SU-DHL-6 (cell line): ENCODE measurements at regions not wholly inside any gene's neighbourhood (a gene's known extent, or its start where the extent isn't known, plus 50 kb on each side); places are given as distances from the start of the nearest gene placed in this dataset.

Source experiments
- H2AFZ ChIP-seq: fragments of 200-600 bp; sonication (generic); 2 replicates; pipeline ENCODE4 v1.6.1; 2014; ENCODE audit warnings: low read depth, mild to moderate bottlenecking, moderate library complexity, mixed read lengths, antibody characterized with exemption, low read length; ENCODE audit not compliant: severe bottlenecking
- H3F3A ChIP-seq: fragments of 200-600 bp; shearing (Covaris generic); 2 replicates; pipeline ENCODE4 v1.6.0; 2016; ENCODE audit warnings: antibody characterized with exemption, mild to moderate bottlenecking; ENCODE audit not compliant: insufficient read depth
- H3K27ac ChIP-seq: fragments of 200-600 bp; sonication (generic); 2 replicates; pipeline ENCODE4 v1.5.1; 2016; ENCODE audit warnings: low read depth, mild to moderate bottlenecking, low read length, moderate library complexity, mixed read lengths
- H3K27me3 ChIP-seq: fragments of 200-600 bp; sonication (generic), shearing (Covaris generic); 2 replicates; pipeline ENCODE4 v1.6.0; 2014; ENCODE audit warnings: mild to moderate bottlenecking, low read length
- H3K36me3 ChIP-seq: fragments of 200-600 bp; sonication (generic); 2 replicates; pipeline ENCODE4 v1.6.1; 2014; ENCODE audit warnings: mild to moderate bottlenecking, low read length, mixed read lengths
- H3K4me2 ChIP-seq: fragments of 300-600, 200-600 bp; shearing (Covaris generic), sonication (generic); 2 replicates; pipeline ENCODE4 v1.6.0; 2014; ENCODE audit warnings: low read length, low read depth, mild to moderate bottlenecking; ENCODE audit not compliant: poor library complexity, severe bottlenecking
- H3K4me3 ChIP-seq: fragments of 200-600 bp; sonication (generic); 2 replicates; pipeline ENCODE4 v1.5.1; 2014; ENCODE audit warnings: antibody characterized with exemption, low read length, mild to moderate bottlenecking, mixed read lengths; ENCODE audit not compliant: insufficient read depth, poor library complexity, severe bottlenecking
- H3K79me2 ChIP-seq: fragments of 200-600 bp; sonication (generic); 2 replicates; pipeline ENCODE4 v1.6.1; 2014; ENCODE audit warnings: mild to moderate bottlenecking, low read length, moderate library complexity; ENCODE audit not compliant: insufficient read depth
- H3K9ac ChIP-seq: fragments of 200-600 bp; sonication (generic); 2 replicates; pipeline ENCODE4 v1.7.0; 2014; ENCODE audit warnings: mild to moderate bottlenecking, low read length
- H3K9me2 ChIP-seq: fragments of 200-600 bp; sonication (generic); replicated peaks from 2 replicates; pipeline ENCODE4 v1.6.1; 2014; ENCODE audit warnings: low read length; ENCODE audit not compliant: insufficient read depth
- H3K9me3 ChIP-seq: fragments of 200-600 bp; sonication (generic); 2 replicates; pipeline ENCODE4 v1.6.1; 2014; ENCODE audit warnings: low read length, mixed read lengths; ENCODE audit not compliant: insufficient read depth
- H4K20me1 ChIP-seq: fragments of 200-600 bp; sonication (generic); 2 replicates; pipeline ENCODE4 v1.6.1; 2014; ENCODE audit warnings: low read depth, mild to moderate bottlenecking, antibody characterized with exemption, low read length, moderate library complexity, mixed read lengths
- CTCF ChIP-seq: fragments of 200-600 bp; sonication (generic); IDR thresholded peaks from one replicate; pipeline ENCODE4 v1.5.1; 2017; ENCODE audit warnings: antibody characterized with exemption, mild to moderate bottlenecking, low read length, moderate library complexity; ENCODE audit not compliant: insufficient read depth, poor library complexity, severe bottlenecking
- EZH2phosphoT487 ChIP-seq: fragments of 200-600 bp; sonication (generic), shearing (Covaris generic); conservative IDR thresholded peaks from 2 replicates; pipeline ENCODE4 v1.6.1; 2018; ENCODE audit warnings: mild to moderate bottlenecking, antibody characterized with exemption, low read length, moderate library complexity, mixed read lengths

DNA sequence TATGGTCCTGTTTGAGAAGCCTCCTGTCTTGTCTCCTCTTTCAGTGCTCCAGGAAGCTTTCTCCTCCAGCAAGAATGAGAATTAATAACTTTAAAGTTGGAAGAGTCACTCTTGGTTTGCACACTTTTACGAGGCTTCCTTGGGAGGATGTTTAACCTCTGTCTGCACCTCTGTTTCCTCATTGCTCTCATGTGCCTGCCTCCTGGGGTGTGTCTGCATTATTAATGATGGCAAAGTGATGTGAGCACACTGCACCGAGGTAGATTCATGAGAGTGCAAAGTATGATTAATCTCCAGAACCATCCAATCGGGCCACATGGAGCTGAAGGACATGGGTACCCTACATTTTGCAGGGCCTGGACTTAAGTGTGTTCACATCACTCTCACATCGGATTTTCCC, 73.5 kb upstream of the TENM4 start:
- Histone ChIP-seq H3K9ac (no peak overlapping the region), H4K20me1 (no peaks in the 10 kb centered on the region), H3K4me2 (no peak overlapping the region), H3K9me2 (no peaks in the 10 kb centered on the region), H3K36me3 (no peaks in the 10 kb centered on the region), H3K27ac (no peak overlapping the region), H3K4me3 (no peak overlapping the region), H3K79me2 (no peaks in the 10 kb centered on the region), H3F3A (no peaks in the 10 kb centered on the region), H2AFZ (no peak overlapping the region), H3K27me3 (no peaks in the 10 kb centered on the region), H3K9me3 (no peaks in the 10 kb centered on the region)
- TF ChIP-seq EZH2phosphoT487 = no peak
- no peak for TF ChIP-seq CTCF

GRCh38 chr11:79512706-79513469, 72.1 kb upstream of the TENM4 start:
- Histone ChIP-seq H3F3A (no peaks in the 10 kb centered on the region), H3K9me3 (no peaks in the 10 kb centered on the region), H3K79me2 (no peaks in the 10 kb centered on the region), H3K27ac (no peak overlapping the region), H3K9me2 (no peaks in the 10 kb centered on the region), H3K9ac (no peak overlapping the region), H2AFZ (no peak overlapping the region), H3K27me3 (no peaks in the 10 kb centered on the region), H3K4me3 (no peak overlapping the region), H3K36me3 (no peaks in the 10 kb centered on the region), H4K20me1 (no peaks in the 10 kb centered on the region), H3K4me2 (no peak overlapping the region)
- TF ChIP-seq EZH2phosphoT487 (no peak), CTCF (no peak)

- TF ChIP-seq EZH2phosphoT487 (no peak), CTCF (no peak)
- no peak overlapping the region for H2AFZ ChIP-seq
Observed at GRCh38 chr11:79510960-79511359, 70.1 kb upstream of the TENM4 start.

More at GRCh38 chr11:79510960-79511359, 70.1 kb upstream of the TENM4 start:
- Histone ChIP-seq H3F3A (no peaks in the 10 kb centered on the region), H3K9ac (no peak overlapping the region), H3K4me3 (no peak overlapping the region), H3K9me2 (no peaks in the 10 kb centered on the region), H3K27ac (no peak overlapping the region), H3K27me3 (no peaks in the 10 kb centered on the region), H3K4me2 (no peak overlapping the region), H3K79me2 (no peaks in the 10 kb centered on the region), H4K20me1 (no peaks in the 10 kb centered on the region), H3K36me3 (no peaks in the 10 kb centered on the region), H3K9me3 (no peaks in the 10 kb centered on the region)
